GM19467 (cell line): ENCODE measurements at regions not wholly inside any gene's neighbourhood (a gene's known extent, or its start where the extent isn't known, plus 50 kb on each side); places are given as distances from the start of the nearest gene placed in this dataset.
"Not testable (repeated sequence)": the region's sequence is repeated elsewhere in the genome, so short reads cannot be mapped to it uniquely, and the experiment has no call there.

ENCODE experiments used
- ATAC-seq: cut with Tn5 transposase; IDR thresholded peaks from one replicate; pipeline ENCODE4 v1.9.1; 2021; ENCODE audit warnings: mild to moderate bottlenecking, moderate library complexity; ENCODE audit not compliant: unreplicated experiment

GRCh38 chr3:110293660-110294059, 778.0 kb upstream of the NECTIN3 start:
- ATAC-seq: no peak

- ATAC-seq: no peak
Measured at GRCh38 chr3:110296885-110297284, 774.7 kb upstream of the NECTIN3 start.

GRCh38 chr3:110301781-110302180, 769.8 kb upstream of the NECTIN3 start:
- ATAC-seq: no peak

GRCh38 chr3:110307065-110307809, 764.4 kb upstream of the NECTIN3 start:
- no peak for ATAC-seq

GRCh38 chr3:110311541-110311940, 760.1 kb upstream of the NECTIN3 start:
- ATAC-seq: no peak

- peak; percentile 96 for ATAC-seq
Measured at GRCh38 chr3:110314512-110315114, 757.0 kb upstream of the NECTIN3 start.

GRCh38 chr3:110318108-110318507, 753.5 kb upstream of the NECTIN3 start:
- no peak for ATAC-seq

- ATAC-seq: no peak
Measured at GRCh38 chr3:110323349-110323748, 748.3 kb upstream of the NECTIN3 start.

GRCh38 chr3:110324171-110324705, 747.4 kb upstream of the NECTIN3 start:
- ATAC-seq: no peak

GRCh38 chr3:110327870-110328269, 743.7 kb upstream of the NECTIN3 start:
- no peak for ATAC-seq

- ATAC-seq: not testable (repeated sequence)
Measured at GRCh38 chr3:110331562-110331961, 740.1 kb upstream of the NECTIN3 start.

GRCh38 chr3:110332629-110333028, 739.0 kb upstream of the NECTIN3 start:
- ATAC-seq: no peak

- no peak for ATAC-seq
Measured at GRCh38 chr3:110341047-110341446, 730.6 kb upstream of the NECTIN3 start.

- ATAC-seq: no peak
Measured at GRCh38 chr3:110343376-110343775, 728.2 kb upstream of the NECTIN3 start.

- peak; percentile 82 for ATAC-seq
Measured at GRCh38 chr3:110343945-110344344, 727.7 kb upstream of the NECTIN3 start.

- peak; percentile 4 for ATAC-seq
Measured at GRCh38 chr3:110344487-110344886, 727.1 kb upstream of the NECTIN3 start.

GRCh38 chr3:110344897-110345767, 726.5 kb upstream of the NECTIN3 start:
- ATAC-seq: peak; percentile 47

GRCh38 chr3:110349295-110349694, 722.3 kb upstream of the NECTIN3 start:
- ATAC-seq: no peak

GRCh38 chr3:110352841-110353604, 718.6 kb upstream of the NECTIN3 start:
- ATAC-seq: no peak

- ATAC-seq: no peak
Measured at GRCh38 chr3:110362751-110363150, 708.9 kb upstream of the NECTIN3 start.

GRCh38 chr3:110367289-110367688, 704.3 kb upstream of the NECTIN3 start:
- ATAC-seq: not testable (repeated sequence)
